Endothelial cell of umbilical vein (primary cell): ENCODE measurements at regions not wholly inside any gene's neighbourhood (a gene's known extent, or its start where the extent isn't known, plus 50 kb on each side); places are given as distances from the start of the nearest gene placed in this dataset.

Experiments used
- BruUV-seq: library from RNA; stranded (reverse); fragments of 400-500 nt; replicated peaks from 2 replicates; lab custom pipeline; 2021; lab: Mats Ljungman, UMichigan
- CTCF ChIA-PET: fragments of 300-600, 350-600 bp; sonication (Branson Sonifier 250); formaldehyde crosslinking; loops from one replicate; lab custom pipeline; 2021; ENCODE audit warnings: antibody characterized with exemption, inconsistent platforms; lab: Charles Lee
- POLR2A ChIA-PET: fragments of 300-600, 350-600 bp; sonication (Branson Sonifier 250); formaldehyde crosslinking; loops from one replicate; lab custom pipeline; 2021; ENCODE audit warnings: antibody characterized with exemption, inconsistent platforms; lab: Charles Lee
- DNase-seq: peaks from one replicate; pipeline ENCODE4 v3.0.0-alpha.2; 2011; ENCODE audit warnings: low read depth, low spot score
- FAIRE-seq: peaks from 2 replicates; lab custom pipeline; 2011; peaks lifted over from hg19 to GRCh38; lab: Jason Lieb, UNC
- H2AFZ ChIP-seq: 2 replicates; pipeline ENCODE4 v1.6.0; 2012; ENCODE audit warnings: low read depth, low read length, control low read depth, inconsistent platforms
- H3K27ac ChIP-seq: 2 replicates; pipeline ENCODE4 v1.5.1; 2011; ENCODE audit warnings: low read depth, mild to moderate bottlenecking, control low read depth, low read length, moderate library complexity; ENCODE audit not compliant: insufficient read depth
- H3K27me3 ChIP-seq, 2 experiments: 2 replicates each; pipeline versions ENCODE4 v1.6.0 to v1.6.1; 2011; ENCODE audit warnings: low read length in 2 of 2, mixed read lengths in 1 of 2; ENCODE audit not compliant: control insufficient read depth in 2 of 2, insufficient read depth in 2 of 2
- H3K36me3 ChIP-seq, 2 experiments: 2 replicates in 1 of 2; 3 replicates in 1 of 2; pipeline ENCODE4 v1.5.1; 2011; ENCODE audit warnings: low read length in 2 of 2, mild to moderate bottlenecking in 1 of 2, moderate library complexity in 1 of 2; ENCODE audit not compliant: control insufficient read depth in 2 of 2, insufficient read depth in 2 of 2; ENCODE audit errors: extremely low read depth in 1 of 2
- H3K4me1 ChIP-seq: 3 replicates; pipeline ENCODE4 v1.5.1; 2011; ENCODE audit warnings: mild to moderate bottlenecking, low read length; ENCODE audit not compliant: control insufficient read depth, insufficient read depth; ENCODE audit errors: extremely low read depth
- H3K4me2 ChIP-seq: 2 replicates; pipeline ENCODE4 v1.6.1; 2011; ENCODE audit warnings: low read length, control low read depth, mixed read lengths; ENCODE audit not compliant: insufficient read depth
- H3K4me3 ChIP-seq, 3 experiments: fragments of 200-600 bp in 1 of 3; sonication (generic), shearing (Covaris generic) in 1 of 3; replicated peaks in 1 of 3; 2 replicates each; pipeline ENCODE4 v1.5.1; 2011 to 2016; ENCODE audit warnings: control low read depth in 3 of 3, low read length in 3 of 3, mild to moderate bottlenecking in 2 of 3, inconsistent platforms in 1 of 3, low read depth in 1 of 3, moderate library complexity in 1 of 3; ENCODE audit not compliant: insufficient read depth in 1 of 3
- H3K79me2 ChIP-seq: 2 replicates; pipeline ENCODE4 v1.6.0; 2012; ENCODE audit warnings: low read length, inconsistent platforms; ENCODE audit not compliant: control insufficient read depth, insufficient read depth
- H3K9ac ChIP-seq: replicated peaks from 2 replicates; pipeline ENCODE3; 2011; ENCODE audit warnings: low read length, control low read depth; ENCODE audit not compliant: insufficient read depth; ENCODE audit errors: extremely low read depth
- H3K9me1 ChIP-seq: replicated peaks from 3 replicates; pipeline ENCODE4 v1.6.0; 2011; ENCODE audit warnings: mild to moderate bottlenecking, low read length; ENCODE audit not compliant: control insufficient read depth, insufficient read depth; ENCODE audit errors: extremely low read depth
- H3K9me3 ChIP-seq: replicated peaks from 2 replicates; pipeline ENCODE4 v1.5.1; 2012; ENCODE audit warnings: low read length, inconsistent platforms; ENCODE audit not compliant: control insufficient read depth, insufficient read depth
- H4K20me1 ChIP-seq: replicated peaks from 2 replicates; pipeline ENCODE3; 2011; ENCODE audit warnings: mild to moderate bottlenecking, low read length; ENCODE audit not compliant: control insufficient read depth, insufficient read depth; ENCODE audit errors: extremely low read depth
- CTCF ChIP-seq, 2 donors: IDR thresholded peaks; 1 replicate in 1 of 2; 2 replicates in 1 of 2; pipeline ENCODE4 v1.5.1; 2011; ENCODE audit warnings: low read length in 2 of 2, mild to moderate bottlenecking in 2 of 2, moderate library complexity in 2 of 2, control low read depth in 1 of 2, inconsistent platforms in 1 of 2, low read depth in 1 of 2; ENCODE audit not compliant: insufficient read depth in 1 of 2; ENCODE audit errors: extremely low read depth in 1 of 2
- EZH2 ChIP-seq: IDR thresholded peaks from 2 replicates; pipeline ENCODE4 v1.6.1; 2012; ENCODE audit warnings: borderline replicate concordance, low read depth, mild to moderate bottlenecking, moderate library complexity, low read length, inconsistent platforms; ENCODE audit not compliant: severe bottlenecking
- FOS ChIP-seq: IDR thresholded peaks from 2 replicates; pipeline ENCODE4 v1.6.1; 2011; ENCODE audit warnings: mild to moderate bottlenecking, low read length, moderate library complexity, borderline replicate concordance; ENCODE audit not compliant: insufficient read depth
- GATA2 ChIP-seq: IDR thresholded peaks from 2 replicates; pipeline ENCODE4 v1.7.0; 2011; ENCODE audit warnings: low read depth, mild to moderate bottlenecking, moderate library complexity, mixed read lengths, low read length; ENCODE audit not compliant: insufficient read length, insufficient read depth
- JUN ChIP-seq: IDR thresholded peaks from 2 replicates; pipeline ENCODE4 v1.6.1; 2011; ENCODE audit warnings: borderline replicate concordance, low read depth; ENCODE audit not compliant: insufficient read length, insufficient read depth
- MYC ChIP-seq: IDR thresholded peaks from one replicate; pipeline ENCODE4 v1.6.1; 2011; ENCODE audit warnings: mild to moderate bottlenecking, low read depth, low read length
- POLR2A ChIP-seq: IDR thresholded peaks from 2 replicates; pipeline ENCODE4 v1.6.1; 2012; ENCODE audit warnings: low read depth, mild to moderate bottlenecking, control low read depth, low read length
- POLR2AphosphoS5 ChIP-seq: IDR thresholded peaks from 2 replicates; pipeline ENCODE4 v1.6.1; 2012; ENCODE audit warnings: low read depth, mild to moderate bottlenecking, control low read depth, low read length, moderate library complexity; ENCODE audit not compliant: insufficient read depth
- dilution Hi-C: fragments of 300-500 bp; cut with MboI; formaldehyde crosslinking; loops from one replicate; pipeline ENCODE4 v1.15.0; 2019; ENCODE audit warnings: low sequenced_read_pairs; ENCODE audit not compliant: extremely low pct_ligation_motif_present
- intact Hi-C: fragments of 100-400 bp; cut with micrococcal nuclease; formaldehyde crosslinking; loops from one replicate; pipeline ENCODE4 v1.10.0; 2022
- TF ChIP-seq, protein P1 (sequence below): IDR thresholded peaks from 2 replicates; pipeline ENCODE4 v1.6.1; 2011; ENCODE audit not compliant: insufficient read depth, insufficient read length

DNA sequence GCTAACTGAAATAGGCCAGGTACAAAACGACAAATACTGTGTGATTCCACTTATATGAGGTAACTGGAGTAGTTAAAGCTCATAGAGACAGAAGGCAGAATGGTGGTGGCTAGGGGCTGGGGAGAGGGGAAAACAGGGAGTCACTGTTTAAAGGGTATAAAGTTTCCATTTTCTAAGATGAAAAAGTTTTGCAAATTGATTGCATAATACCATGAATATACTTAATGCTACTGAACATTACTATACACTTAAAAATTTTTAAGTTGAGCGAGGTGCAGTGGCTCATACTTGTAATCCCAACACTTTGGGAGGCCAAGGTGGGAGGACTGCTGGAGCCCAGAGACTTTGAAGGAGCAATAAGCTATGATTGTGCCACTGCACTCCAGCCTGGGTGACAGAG is 138.6 kb upstream of the ARID1B start:
- FAIRE-seq, result no peak

More for the DNA sequence above, 138.6 kb upstream of the ARID1B start:
- CTCF ChIA-PET, result no interaction called here
- H4K20me1 ChIP-seq, result no peaks in the 10 kb centered on the region
- no peak overlapping the region for H3K9ac ChIP-seq
- POLR2A ChIA-PET, result no interaction called here
- H3K4me1 ChIP-seq, result no peaks in the 10 kb centered on the region
- no peak overlapping the region for H3K27ac ChIP-seq
- no peaks in the 10 kb centered on the region for H3K36me3 ChIP-seq
- no peaks in the 10 kb centered on the region for H3K9me1 ChIP-seq
- H2AFZ ChIP-seq, result no peak overlapping the region
- no peak overlapping the region for H3K4me3 ChIP-seq
- TF ChIP-seq POLR2AphosphoS5 (no peak), MYC (no peak), CTCF (IDR thresholded peaks at IDR 0.05; ENCODE audit: extremely low read depth in 1 of 2, insufficient read depth in 1 of 2, low read depth in 1 of 2, low read length in 2 of 2) (no peak), POLR2A (no peak), JUN (no peak), EZH2 (no peak), FOS (no peak), GATA2 (no peak)
- TF ChIP-seq, protein P1, sequence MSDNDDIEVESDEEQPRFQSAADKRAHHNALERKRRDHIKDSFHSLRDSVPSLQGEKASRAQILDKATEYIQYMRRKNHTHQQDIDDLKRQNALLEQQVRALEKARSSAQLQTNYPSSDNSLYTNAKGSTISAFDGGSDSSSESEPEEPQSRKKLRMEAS, result no peak
- no peak overlapping the region for H3K4me2 ChIP-seq
- no peak for DNase-seq
- no TSS peak for BruUV-seq
- intact Hi-C loops (no loop called here), dilution Hi-C loops (no loop called here)
- no peaks in the 10 kb centered on the region for H3K27me3 ChIP-seq
- no peaks in the 10 kb centered on the region for H3K9me3 ChIP-seq
- no peaks in the 10 kb centered on the region for H3K79me2 ChIP-seq
